GM19023 (cell line): ENCODE measurements at regions not wholly inside any gene's neighbourhood (a gene's known extent, or its start where the extent isn't known, plus 50 kb on each side); places are given as distances from the start of the nearest gene placed in this dataset.

Experiments used
- ATAC-seq: cut with Tn5 transposase; IDR thresholded peaks from one replicate; pipeline ENCODE4 v1.9.1; 2021; ENCODE audit warnings: mild to moderate bottlenecking, moderate library complexity; ENCODE audit not compliant: unreplicated experiment

- ATAC-seq, result peak; percentile 80
Observed at GRCh38 chr6:21375151-21376116, 218.1 kb upstream of the SOX4 start.

GRCh38 chr6:21377356-21377755 is 216.2 kb upstream of the SOX4 start:
- no peak for ATAC-seq

GRCh38 chr6:21381331-21381963 is 212.1 kb upstream of the SOX4 start:
- ATAC-seq, result no peak

- no peak for ATAC-seq
Observed at GRCh38 chr6:21382821-21383449, 210.6 kb upstream of the SOX4 start.

GRCh38 chr6:21383450-21384085 is 210.0 kb upstream of the SOX4 start:
- ATAC-seq, result no peak

GRCh38 chr6:21384216-21384615 is 209.3 kb upstream of the SOX4 start:
- no peak for ATAC-seq

GRCh38 chr6:21386744-21387143 is 206.8 kb upstream of the SOX4 start:
- no peak for ATAC-seq

- ATAC-seq, result no peak
Observed at GRCh38 chr6:21390532-21391213, 202.9 kb upstream of the SOX4 start.

GRCh38 chr6:21392177-21392576 is 201.4 kb upstream of the SOX4 start:
- ATAC-seq, result no peak

GRCh38 chr6:21393441-21394165 is 199.9 kb upstream of the SOX4 start:
- ATAC-seq, result no peak

- no peak for ATAC-seq
Observed at GRCh38 chr6:21395121-21395520, 198.4 kb upstream of the SOX4 start.

- ATAC-seq, result no peak
Observed at GRCh38 chr6:21396313-21396712, 197.2 kb upstream of the SOX4 start.

GRCh38 chr6:21398741-21399325 is 194.7 kb upstream of the SOX4 start:
- no peak for ATAC-seq

- ATAC-seq, result peak; percentile 75
Observed at GRCh38 chr6:21402368-21402767, 191.2 kb upstream of the SOX4 start.

GRCh38 chr6:21404577-21404976 is 189.0 kb upstream of the SOX4 start:
- ATAC-seq, result no peak

- no peak for ATAC-seq
Observed at GRCh38 chr6:21406316-21406715, 187.2 kb upstream of the SOX4 start.

GRCh38 chr6:21409231-21409630 is 184.3 kb upstream of the SOX4 start:
- ATAC-seq, result no peak

GRCh38 chr6:21413428-21413827 is 180.1 kb upstream of the SOX4 start:
- no peak for ATAC-seq

- ATAC-seq, result no peak
Observed at GRCh38 chr6:21414065-21414464, 179.5 kb upstream of the SOX4 start.
